ENCODE measurements at regions not wholly inside any gene's neighbourhood (a gene's known extent, or its start where the extent isn't known, plus 50 kb on each side); places are given as distances from the start of the nearest gene placed in this dataset.

DNA sequence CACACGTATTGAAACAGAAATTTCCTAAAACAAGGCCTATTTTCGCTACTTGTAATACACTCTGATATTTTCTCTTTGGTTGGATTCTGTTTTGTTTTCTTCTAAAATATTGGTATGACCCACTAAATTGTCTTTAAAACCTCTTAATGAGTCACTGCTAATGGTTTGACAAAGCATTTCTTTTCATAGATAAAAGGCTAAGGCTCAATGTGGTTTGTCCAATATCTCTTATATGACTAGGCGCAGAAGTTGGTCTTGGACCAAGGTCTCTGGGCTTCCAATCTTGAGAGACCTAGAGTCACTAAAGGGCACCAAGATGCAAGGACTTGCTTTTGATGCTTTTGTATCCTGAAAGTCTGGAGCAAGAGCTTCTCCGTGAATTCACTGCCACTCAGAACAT is 498.2 kb upstream of the TCF4 start:
- H3K4me3 ChIP-seq (ENCODE audit: low read length), result no peak overlapping the region
- no peak for DNase-seq (ENCODE audit: low read depth, low spot score)

DNA sequence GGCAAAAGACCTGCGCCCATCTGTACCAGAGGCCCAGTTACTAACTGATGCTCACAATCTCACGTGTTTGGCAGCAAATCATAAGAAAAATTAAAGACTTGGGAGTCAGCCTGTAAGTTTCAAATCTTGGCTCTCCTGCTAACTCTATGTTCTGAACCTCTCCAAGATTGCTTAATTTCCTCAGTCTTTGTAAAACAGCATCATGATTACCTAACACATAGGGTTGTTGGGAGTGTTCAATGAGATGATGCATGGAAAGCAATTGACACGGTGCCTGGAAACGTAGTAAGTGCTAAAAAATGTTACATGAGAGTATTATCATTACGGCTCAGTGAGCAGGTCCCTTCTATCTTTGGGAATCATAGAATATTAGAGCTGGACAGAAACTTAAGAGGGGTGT is 497.6 kb upstream of the TCF4 start:
- DNase-seq (ENCODE audit: low read depth, low spot score), result no peak
- no peak overlapping the region for H3K4me3 ChIP-seq (ENCODE audit: low read length)

DNA sequence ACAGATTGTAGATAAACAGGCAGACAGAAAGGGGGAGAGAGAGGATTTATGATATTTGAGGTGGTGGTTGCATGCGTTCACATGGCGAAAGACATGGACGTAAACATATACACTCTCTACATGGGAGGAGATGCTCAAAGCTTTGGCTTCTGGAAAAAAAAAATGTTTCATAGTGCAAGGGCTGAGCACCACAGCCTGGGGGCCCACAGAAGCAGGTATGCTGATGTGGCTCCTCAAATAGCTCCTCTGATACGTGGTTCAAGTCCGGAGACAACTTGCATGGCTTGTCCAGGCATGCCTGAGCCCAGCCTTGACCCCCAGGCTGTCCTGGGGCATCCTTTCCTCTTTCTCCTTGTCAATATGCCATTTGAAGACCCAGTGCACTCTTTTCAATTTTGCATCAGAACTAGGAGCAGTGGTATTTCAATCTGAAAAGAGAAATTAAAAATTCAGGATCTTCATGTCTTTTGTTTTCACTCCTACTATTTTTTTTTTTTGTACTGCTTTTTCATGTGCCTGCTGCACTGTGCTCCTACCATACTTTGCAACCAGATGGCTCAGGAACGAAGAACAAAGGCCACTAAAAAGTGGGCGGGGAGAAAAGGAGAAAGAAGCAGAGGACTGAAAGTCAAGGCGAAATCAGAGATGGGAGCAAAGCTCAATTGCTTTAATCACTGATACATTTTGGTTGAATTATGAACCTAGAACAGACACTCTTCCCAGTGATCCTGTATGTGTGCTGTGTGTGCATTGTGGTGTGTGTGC is 495.7 kb upstream of the TCF4 start:
- no peak overlapping the region for H3K4me3 ChIP-seq (ENCODE audit: low read length)
- DNase-seq (ENCODE audit: low read depth, low spot score), result no peak

DNA sequence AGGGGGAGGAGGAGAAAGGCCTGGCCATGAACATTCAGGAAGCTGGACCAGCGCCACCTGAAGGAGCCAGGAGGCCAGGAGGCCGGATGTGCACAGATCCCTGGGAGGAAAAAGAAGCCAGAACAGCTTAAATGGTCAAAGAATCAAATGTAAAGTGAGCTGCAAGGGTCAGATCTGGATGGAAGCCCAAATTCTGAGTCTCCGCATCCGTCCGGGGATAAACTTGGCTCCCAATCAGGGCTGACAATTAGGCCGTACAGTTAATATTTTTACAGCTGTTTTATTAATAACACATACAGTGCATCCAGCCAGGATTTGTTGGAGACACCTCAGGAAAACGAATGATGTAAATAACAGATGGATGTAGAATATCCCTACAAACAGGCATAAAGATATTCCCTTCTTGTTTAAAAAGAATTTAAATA is 495.1 kb upstream of the TCF4 start:
- DNase-seq (ENCODE audit: low read depth, low spot score), result no peak
- no peak overlapping the region for H3K4me3 ChIP-seq (ENCODE audit: low read length)

DNA sequence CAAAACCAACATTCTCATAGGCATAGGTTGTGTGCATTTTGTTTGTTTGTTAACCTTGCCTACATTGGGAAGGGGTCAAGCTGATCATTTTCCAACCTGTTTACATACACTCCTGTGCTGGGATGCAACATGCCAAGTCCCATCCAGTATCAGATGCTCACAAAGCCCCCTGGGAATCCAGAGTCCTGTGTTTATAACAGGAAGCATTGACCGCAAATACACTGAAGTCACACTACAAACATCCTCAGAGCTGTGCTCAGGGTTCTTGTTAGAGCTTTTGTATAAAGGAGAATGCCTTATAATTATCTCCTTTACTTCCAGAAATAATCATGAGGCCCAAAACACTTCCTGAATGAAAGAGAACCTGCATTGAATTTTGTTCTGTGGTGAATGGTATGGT is 488.7 kb upstream of the TCF4 start:
- no peak overlapping the region for H3K4me3 ChIP-seq (ENCODE audit: low read length)
- no peak for DNase-seq (ENCODE audit: low read depth, low spot score)

DNA sequence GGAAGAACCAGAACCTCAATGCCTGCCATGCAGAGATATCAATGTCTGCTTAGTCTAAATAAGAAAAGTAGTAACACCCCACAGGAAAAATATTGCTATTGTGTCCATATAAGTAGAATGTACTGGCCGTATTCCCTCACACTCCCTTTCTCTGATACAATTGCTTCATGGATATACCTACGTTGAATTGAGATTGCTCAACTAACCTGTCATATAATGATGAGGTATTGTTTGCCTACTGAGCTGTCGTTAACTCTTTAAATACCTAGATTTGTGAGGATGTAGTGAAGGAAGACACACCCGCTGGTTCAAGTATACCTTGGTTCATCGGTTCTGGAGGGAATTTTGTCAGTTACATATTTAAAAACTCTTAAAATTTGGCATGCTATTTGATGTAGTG is 480.7 kb upstream of the TCF4 start:
- H3K4me3 ChIP-seq (ENCODE audit: low read length), result no peak overlapping the region
- no peak for DNase-seq (ENCODE audit: low read depth, low spot score)

DNA sequence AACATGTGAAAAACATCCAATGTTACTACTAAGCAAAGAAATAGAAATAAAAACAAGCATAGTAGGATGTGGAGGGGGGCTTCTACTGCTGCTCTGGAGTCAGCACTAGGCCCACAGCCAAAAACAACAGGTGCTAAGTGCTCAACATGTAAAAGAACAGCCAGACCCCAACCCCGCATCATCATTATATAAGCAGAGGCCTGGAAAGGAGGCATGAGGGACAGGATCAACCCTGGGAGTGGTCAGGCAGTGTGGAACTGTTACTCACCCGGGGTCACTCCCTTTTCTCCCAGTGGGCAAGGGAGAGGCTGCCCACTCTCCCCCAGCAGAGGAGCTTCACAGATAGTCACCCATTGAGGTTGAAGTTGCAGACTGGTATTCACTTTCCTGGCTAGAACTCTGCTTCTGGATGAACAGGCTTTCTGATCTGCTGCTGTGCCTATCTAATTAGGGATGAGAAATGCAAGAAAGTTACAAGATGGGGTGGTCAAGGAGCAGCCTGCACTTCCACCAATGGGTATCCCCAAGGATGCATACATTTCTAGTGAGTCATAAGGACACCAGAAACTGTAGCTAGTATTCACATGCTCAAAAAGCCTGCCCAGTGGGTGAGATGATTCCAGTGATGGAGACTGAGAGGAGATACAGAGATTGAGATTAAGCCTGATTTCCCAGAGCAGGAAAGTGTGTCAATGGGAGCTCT is 480.1 kb upstream of the TCF4 start:
- no peak overlapping the region for H3K4me3 ChIP-seq (ENCODE audit: low read length)
- no peak for DNase-seq (ENCODE audit: low read depth, low spot score)

DNA sequence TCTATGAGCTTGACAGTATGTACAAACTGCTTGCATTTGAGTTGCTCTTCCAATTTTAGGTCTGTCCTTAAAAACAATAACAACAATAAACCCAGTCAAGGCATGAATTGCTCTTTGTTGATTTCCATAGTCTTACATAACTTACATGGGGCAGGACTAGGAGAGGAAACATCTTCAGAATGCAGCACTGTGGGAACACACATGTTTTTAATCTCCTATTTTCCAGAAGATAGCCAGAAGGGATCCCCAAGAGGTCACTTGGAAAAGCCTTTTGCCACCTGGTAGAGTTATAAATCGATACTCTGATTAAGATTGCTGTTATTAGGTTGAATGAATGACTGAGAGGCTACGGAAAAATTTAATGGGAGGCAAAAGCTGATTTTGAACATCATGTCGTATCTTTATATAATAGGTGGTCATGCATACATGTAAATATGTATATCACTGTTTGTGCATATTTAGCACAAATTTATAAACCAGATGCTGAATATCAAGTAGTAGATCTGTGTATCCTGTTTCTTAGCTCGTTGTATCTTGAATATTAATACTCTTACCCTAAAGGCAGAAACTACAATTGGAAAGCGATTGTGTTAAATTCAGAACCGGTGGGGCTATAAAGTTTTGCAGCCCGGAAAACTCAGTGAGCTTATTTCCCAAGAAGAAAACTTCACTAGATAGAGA is 479.4 kb upstream of the TCF4 start:
- no peak overlapping the region for H3K4me3 ChIP-seq (ENCODE audit: low read length)
- DNase-seq (ENCODE audit: low read depth, low spot score), result no peak

DNA sequence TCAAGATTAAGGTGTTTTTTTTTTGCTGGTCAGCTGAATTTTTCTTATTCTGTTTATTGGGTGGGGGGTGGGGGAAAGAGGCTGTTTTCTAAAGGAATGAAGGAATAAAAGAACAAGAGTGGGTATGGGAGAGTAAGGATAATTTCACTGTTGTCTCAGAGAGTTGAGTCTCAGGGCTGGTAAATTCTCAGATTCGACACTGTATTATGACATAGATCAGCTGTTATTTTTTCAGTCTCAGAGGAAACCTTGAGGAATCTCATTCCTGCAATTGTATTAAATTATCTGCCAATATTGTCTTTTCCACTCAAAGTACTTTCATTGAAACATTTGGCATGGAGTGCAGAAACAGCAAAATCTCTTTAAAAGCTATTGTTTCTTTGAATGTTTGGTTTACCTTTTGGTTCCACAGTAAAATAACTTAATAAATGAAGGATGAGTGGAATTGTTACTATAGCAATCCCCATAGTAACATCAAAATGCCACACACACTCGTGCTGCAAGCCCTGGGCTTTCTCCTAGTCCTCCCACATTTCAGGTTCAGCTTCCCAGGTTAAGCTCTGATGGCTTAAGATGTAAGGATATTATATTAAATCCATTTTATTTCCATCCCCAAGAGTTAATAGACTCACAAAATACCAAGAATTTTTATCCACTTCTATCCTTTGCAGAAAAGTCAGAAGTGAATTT is 478.7 kb upstream of the TCF4 start:
- DNase-seq (ENCODE audit: low read depth, low spot score), result no peak
- H3K4me3 ChIP-seq (ENCODE audit: low read length), result no peak overlapping the region

DNA sequence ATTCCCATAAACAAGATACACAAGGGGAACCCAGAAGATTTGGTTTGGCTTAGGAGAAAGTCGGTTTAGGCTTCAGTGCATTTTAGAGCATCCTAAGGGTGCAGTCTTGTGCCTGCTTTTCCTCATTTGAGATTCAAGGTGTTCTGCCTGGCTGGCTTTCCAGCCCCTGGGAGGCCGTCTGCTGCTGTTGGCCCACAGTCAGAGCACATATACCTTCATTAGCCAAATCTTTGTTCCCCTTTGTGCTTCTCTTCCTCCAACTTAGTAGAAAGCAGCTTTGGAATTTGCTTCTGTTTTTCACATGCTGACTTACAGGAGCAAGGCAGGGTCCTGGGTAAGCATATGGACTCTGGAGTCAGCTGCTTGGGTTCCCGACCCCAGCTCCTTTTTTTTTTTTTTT is 477.1 kb upstream of the TCF4 start:
- H3K4me3 ChIP-seq (ENCODE audit: low read length), result no peak overlapping the region
- DNase-seq (ENCODE audit: low read depth, low spot score), result no peak

DNA sequence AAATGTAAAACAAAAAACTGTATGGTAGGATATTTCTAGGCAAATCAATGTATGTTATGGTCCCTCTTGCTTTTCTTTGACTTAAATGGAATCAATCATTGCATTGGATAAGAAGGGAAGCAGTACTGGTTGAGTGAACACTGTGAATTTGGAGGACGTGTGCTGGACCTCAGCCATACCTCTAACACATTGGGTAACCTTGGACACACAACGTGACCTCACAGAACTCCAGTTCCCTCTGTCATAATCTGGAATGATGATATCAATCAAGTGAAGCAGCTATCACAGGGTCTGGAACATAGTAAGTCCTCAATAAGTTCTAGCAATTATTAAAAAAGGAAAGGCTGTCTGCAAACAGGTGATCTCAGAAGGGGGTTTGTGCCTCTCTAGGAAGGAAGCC is 474.9 kb upstream of the TCF4 start:
- no peak overlapping the region for H3K4me3 ChIP-seq (ENCODE audit: low read length)
- no peak for DNase-seq (ENCODE audit: low read depth, low spot score)

DNA sequence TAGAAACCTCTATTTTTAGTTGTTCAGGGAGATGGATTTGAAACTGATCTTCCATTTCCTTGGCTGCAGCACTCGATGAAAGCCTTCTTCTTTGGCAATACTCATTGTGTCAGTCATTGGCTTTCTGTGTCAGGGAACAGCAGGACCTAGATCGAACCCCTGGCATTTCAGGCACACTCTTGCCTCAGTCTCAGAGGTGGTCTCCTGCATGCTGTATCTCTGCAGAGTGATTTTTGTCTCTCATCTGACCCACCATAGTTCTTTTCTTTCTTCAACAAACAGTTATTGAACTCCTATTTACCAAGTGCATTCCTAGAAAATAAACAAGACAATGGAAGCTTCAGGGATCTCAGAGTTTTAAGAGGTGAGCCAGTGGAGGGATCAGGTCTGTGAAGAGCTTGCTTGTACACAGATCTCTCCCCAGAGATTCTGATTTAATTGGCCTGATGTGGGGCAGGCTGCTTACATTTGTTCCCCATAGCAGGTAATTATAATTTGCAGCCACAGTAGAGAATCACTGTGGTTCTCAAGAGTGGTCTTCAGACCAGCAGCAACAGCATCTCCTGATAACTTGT is 473.1 kb upstream of the TCF4 start:
- no peak for DNase-seq (ENCODE audit: low read depth, low spot score)
- no peak overlapping the region for H3K4me3 ChIP-seq (ENCODE audit: low read length)

DNA sequence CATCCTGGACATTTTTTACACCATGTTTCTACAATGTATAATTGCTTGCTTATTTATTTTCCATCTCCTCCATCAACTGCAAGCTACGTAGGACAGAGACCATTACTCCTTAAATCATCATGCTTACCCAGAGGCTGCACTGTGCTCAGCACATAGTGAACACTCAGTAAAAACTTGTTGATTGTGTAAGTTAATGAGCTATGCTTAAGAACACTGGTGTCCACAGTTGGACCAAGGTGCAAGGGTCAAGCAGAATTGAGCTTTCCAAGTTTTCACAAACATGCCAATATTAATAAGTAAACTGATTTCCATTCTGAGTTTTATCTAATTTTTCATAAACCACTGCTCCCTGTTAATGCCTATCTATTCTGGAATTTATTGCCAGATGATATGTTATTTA is 464.2 kb upstream of the TCF4 start:
- H3K4me3 ChIP-seq (ENCODE audit: low read length), result no peak overlapping the region
- DNase-seq (ENCODE audit: low read depth, low spot score), result no peak

DNA sequence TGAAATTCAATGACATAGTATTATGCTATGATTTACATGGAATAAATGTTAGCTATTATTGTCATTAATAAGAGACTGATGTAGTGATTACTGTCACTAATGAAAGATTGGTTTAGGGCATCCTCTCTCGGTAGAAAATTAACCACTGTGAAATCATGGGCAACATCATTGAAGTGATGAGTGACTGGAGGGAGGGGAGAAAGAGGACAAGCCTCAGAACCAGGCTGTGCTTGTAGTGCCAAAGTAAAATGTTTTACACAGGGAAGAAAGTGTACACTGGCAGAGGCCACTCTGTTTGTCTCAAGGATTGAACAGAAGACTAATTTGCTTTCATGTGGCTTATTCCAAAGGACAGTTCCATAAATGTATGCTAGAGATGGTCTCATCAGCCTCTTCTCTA is 456.2 kb upstream of the TCF4 start:
- no peak for DNase-seq (ENCODE audit: low read depth, low spot score)
- H3K4me3 ChIP-seq (ENCODE audit: low read length), result no peak overlapping the region

DNA sequence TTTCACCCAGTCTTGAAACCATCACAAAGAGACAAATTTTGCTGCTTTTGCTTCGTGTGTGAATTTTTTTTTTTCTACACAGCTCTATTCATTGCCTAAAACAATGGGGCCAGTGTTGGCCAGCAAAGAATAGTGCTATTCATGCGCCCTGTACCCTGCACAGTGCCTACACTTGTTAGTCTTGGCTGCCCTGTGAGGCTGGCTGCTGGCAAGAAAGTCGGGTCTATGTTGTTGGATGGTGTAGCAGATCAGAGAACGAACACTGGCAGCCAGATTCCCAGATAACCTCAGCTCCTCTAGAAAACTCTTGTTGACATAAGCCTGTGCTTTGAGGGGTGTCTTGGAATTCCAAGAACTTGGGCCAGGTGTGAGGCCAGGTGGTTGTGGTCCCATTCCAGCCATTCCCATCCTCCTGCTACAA is 455.7 kb upstream of the TCF4 start:
- H3K4me3 ChIP-seq (ENCODE audit: low read length), result no peak overlapping the region
- DNase-seq (ENCODE audit: low read depth, low spot score), result no peak

DNA sequence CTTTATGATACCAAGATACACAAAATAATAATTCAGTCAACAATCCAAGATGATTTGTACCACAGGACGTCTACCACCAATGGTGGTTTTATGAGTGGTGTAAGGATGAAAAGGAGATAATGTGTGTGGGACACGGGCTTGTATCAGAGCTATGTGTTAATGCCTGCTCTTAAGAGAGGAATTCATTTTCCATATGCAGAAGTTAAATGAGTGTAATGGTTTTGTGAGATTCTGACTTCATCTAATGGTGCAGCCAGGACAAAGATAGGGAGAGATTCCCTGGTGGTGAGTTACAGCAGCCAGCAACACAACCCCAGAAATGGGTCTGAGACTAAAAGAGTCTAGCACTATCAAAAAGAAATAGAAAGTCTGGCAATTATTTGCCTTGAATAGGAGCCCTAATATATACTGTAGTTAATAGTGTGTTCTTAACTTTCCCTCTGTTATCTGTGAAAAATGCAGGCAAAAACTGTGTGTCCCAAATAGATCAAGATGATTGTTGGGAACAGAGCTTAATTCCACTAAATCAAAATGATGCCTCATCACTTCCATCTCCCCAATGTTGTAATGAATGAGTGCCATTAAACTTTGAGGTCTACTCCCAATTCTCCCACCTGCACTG is 455.0 kb upstream of the TCF4 start:
- no peak overlapping the region for H3K4me3 ChIP-seq (ENCODE audit: low read length)
- DNase-seq (ENCODE audit: low read depth, low spot score), result no peak

DNA sequence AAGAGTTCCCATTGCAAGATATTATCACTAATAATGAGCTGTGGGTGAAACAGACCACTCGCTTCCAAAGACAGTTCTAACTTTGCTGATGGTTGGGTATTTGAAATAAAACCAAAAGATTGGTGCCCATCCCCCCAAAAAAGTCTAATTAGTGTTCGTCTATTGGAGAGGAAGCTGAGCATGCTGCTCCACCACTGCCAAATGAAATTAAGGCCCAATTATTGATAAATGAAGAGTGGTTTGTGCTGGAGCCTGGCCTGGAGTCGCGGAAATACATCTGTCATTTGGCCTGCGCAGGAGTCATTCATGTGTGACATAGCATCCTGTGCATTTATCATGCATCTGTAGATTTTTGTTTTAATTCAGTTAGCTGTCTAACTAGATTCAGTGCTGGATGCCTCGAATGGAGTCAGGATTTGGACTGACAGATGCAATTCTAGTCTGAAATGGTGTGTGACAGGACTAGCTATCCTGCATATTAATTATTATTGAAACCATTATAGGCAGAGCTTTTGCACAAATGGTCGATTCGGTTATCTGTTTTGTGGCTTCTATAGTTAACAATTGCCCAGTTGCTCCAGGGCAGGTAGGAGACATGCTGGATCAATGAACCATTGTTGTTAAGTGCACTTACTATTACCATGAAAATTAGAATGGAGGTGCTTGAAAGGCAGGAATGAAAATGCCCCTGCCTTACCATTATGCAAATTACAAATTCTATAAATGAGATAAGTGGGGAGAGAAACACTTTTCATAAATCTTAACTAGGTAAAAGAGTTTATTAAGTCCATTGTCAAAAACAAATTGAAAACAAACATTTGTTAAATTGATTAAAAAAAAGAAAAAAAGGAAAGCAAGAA is 450.4 kb upstream of the TCF4 start:
- no peak for DNase-seq (ENCODE audit: low read depth, low spot score)
- H3K4me3 ChIP-seq (ENCODE audit: low read length), result no peak overlapping the region

DNA sequence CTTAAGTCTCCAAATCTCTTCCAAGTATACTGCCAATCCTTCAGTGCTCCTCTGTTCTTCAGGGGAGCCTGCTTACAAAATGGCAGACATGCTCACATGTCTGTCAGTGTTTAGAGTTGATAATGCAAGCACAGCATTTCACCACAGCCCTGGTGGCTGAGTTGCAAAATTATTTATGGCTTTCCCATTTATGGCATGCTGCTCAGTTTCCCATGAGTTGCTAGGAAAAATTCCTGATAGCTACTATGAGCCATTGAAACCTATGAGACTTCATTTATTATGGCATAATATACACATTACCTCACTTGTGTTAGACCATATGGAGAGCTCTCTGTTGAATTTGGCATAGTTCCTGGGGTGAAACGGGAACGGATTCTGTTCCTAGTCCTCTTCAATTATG is 448.7 kb upstream of the TCF4 start:
- no peak overlapping the region for H3K4me3 ChIP-seq (ENCODE audit: low read length)
- DNase-seq (ENCODE audit: low read depth, low spot score), result no peak

All from Jurkat, Clone E6-1 (cell line).